ENCODE measurements at regions not wholly inside any gene's neighbourhood (a gene's known extent, or its start where the extent isn't known, plus 50 kb on each side); places are given as distances from the start of the nearest gene placed in this dataset.

- no peak for TF ChIP-seq CTCF (conservative IDR thresholded peaks at IDR 0.05; ENCODE audit: low read depth, low read length)
- no peak for TF ChIP-seq EZH2 (IDR thresholded peaks at IDR 0.05; ENCODE audit: borderline replicate concordance, low read depth, low read length, poor library complexity, severe bottlenecking)
These were observed 290.4 kb upstream of the SULF2 start for GRCh38 chr20:48075591-48076174.

Measured in A673 (cell line).